WTC11 (cell line): ENCODE measurements at regions not wholly inside any gene's neighbourhood (a gene's known extent, or its start where the extent isn't known, plus 50 kb on each side); places are given as distances from the start of the nearest gene placed in this dataset.

Source experiments
- ATAC-seq: fragments of 200-7000 bp; cut with Tn5 transposase; 2 replicates; pipeline ENCODE4 v1.10.0; 2021; ENCODE audit warnings: mild to moderate bottlenecking, moderate library complexity
- CTCF ChIA-PET: fragments of 300-600 bp; sonication (Branson Sonifier 250); formaldehyde crosslinking; loops from one replicate; lab custom pipeline; 2021; ENCODE audit warnings: antibody characterized with exemption; lab: Charles Lee
- POLR2A ChIA-PET: fragments of 350-600 bp; sonication (Branson Sonifier 250); formaldehyde crosslinking; loops from one replicate; lab custom pipeline; 2021; ENCODE audit warnings: antibody characterized with exemption; lab: Charles Lee
- DNase-seq: peaks from one replicate; pipeline ENCODE4 v3.0.0; 2021; ENCODE audit warnings: low spot score
- H3K27ac Mint-ChIP-seq: 2 replicates; pipeline ENCODE4 v1.8.0; 2021; ENCODE audit warnings: mixed read lengths
- H3K27me3 Mint-ChIP-seq: 2 replicates; pipeline ENCODE4 v1.8.0; 2021; ENCODE audit warnings: low read depth, mild to moderate bottlenecking, moderate library complexity, mixed read lengths
- H3K36me3 Mint-ChIP-seq: 2 replicates; pipeline ENCODE4 v1.8.0; 2021; ENCODE audit warnings: mixed read lengths
- H3K4me1 Mint-ChIP-seq: 2 replicates; pipeline ENCODE4 v1.8.0; 2022; ENCODE audit warnings: mixed read lengths
- H3K4me3 Mint-ChIP-seq: 2 replicates; pipeline ENCODE4 v1.8.0; 2021; ENCODE audit warnings: mild to moderate bottlenecking, moderate library complexity, mixed read lengths
- H3K9me3 Mint-ChIP-seq: 2 replicates; pipeline ENCODE4 v1.8.0; 2021; ENCODE audit warnings: mixed read lengths
- ATF1 ChIP-seq: sonication (generic); formaldehyde crosslinking; IDR thresholded peaks from 2 replicates; pipeline ENCODE4 v1.8.1; 2023; ENCODE audit warnings: mild to moderate bottlenecking, moderate library complexity, missing genetic modification reagents
- ATF2 ChIP-seq: sonication (generic); formaldehyde crosslinking; IDR thresholded peaks from 2 replicates; pipeline ENCODE4 v1.8.1; 2022; ENCODE audit warnings: low read depth, missing genetic modification reagents, borderline replicate concordance
- CBFB ChIP-seq: sonication (generic); formaldehyde crosslinking; IDR thresholded peaks from 2 replicates; pipeline ENCODE4 v1.8.1; 2022; ENCODE audit warnings: mild to moderate bottlenecking, low read depth, missing genetic modification reagents
- CREB1 ChIP-seq: sonication (generic); formaldehyde crosslinking; IDR thresholded peaks from 2 replicates; pipeline ENCODE4 v1.8.0; 2023; ENCODE audit warnings: mild to moderate bottlenecking, missing genetic modification reagents
- E2F1 ChIP-seq: sonication (generic); formaldehyde crosslinking; IDR thresholded peaks from 2 replicates; pipeline ENCODE4 v1.8.0; 2022; ENCODE audit warnings: mild to moderate bottlenecking, missing genetic modification reagents
- E2F5 ChIP-seq: sonication (generic); formaldehyde crosslinking; IDR thresholded peaks from 2 replicates; pipeline ENCODE4 v1.8.1; 2022; ENCODE audit warnings: mild to moderate bottlenecking, moderate library complexity, missing genetic modification reagents
- ETV6 ChIP-seq: sonication (generic); formaldehyde crosslinking; IDR thresholded peaks from 2 replicates; pipeline ENCODE4 v1.8.1; 2022; ENCODE audit warnings: mild to moderate bottlenecking, missing genetic modification reagents
- FOXK1 ChIP-seq: sonication (generic); formaldehyde crosslinking; IDR thresholded peaks from 2 replicates; pipeline ENCODE4 v1.8.0; 2022; ENCODE audit warnings: mild to moderate bottlenecking, moderate library complexity, missing genetic modification reagents
- GRHL2 ChIP-seq: fragments of 250-450 bp; sonication (Bioruptor Pico); IDR thresholded peaks from 2 replicates; pipeline ENCODE4 v1.8.0; 2022; ENCODE audit warnings: mild to moderate bottlenecking, moderate library complexity; ENCODE audit not compliant: insufficient replicate concordance, severe bottlenecking
- NR3C1 ChIP-seq: sonication (generic); formaldehyde crosslinking; conservative IDR thresholded peaks from 2 replicates; pipeline ENCODE4 v1.8.1; 2023; ENCODE audit warnings: low read depth, mild to moderate bottlenecking, missing genetic modification reagents
- PRDM15 ChIP-seq: sonication (generic); formaldehyde crosslinking; IDR thresholded peaks from 2 replicates; pipeline ENCODE4 v1.8.0; 2022; ENCODE audit warnings: missing genetic modification reagents
- RORB ChIP-seq: fragments of 250-450 bp; sonication (Bioruptor Pico); IDR thresholded peaks from 2 replicates; pipeline ENCODE4 v1.9.0; 2021; ENCODE audit warnings: mild to moderate bottlenecking
- SP1 ChIP-seq: sonication (generic); formaldehyde crosslinking; conservative IDR thresholded peaks from 2 replicates; pipeline ENCODE4 v1.8.1; 2022; ENCODE audit warnings: missing genetic modification reagents
- ZNF138 ChIP-seq: sonication (generic); formaldehyde crosslinking; conservative IDR thresholded peaks from 2 replicates; pipeline ENCODE4 v1.8.1; 2022; ENCODE audit warnings: mild to moderate bottlenecking, moderate library complexity, missing genetic modification reagents
- ZNF263 ChIP-seq: sonication (generic); formaldehyde crosslinking; IDR thresholded peaks from 2 replicates; pipeline ENCODE4 v1.8.1; 2022; ENCODE audit warnings: low read depth, mild to moderate bottlenecking, moderate library complexity, missing genetic modification reagents
- ZNF396 ChIP-seq: fragments of 250-450 bp; sonication (Bioruptor Pico); IDR thresholded peaks from 2 replicates; pipeline ENCODE4 v1.8.0; 2021; ENCODE audit warnings: mild to moderate bottlenecking, moderate library complexity, borderline replicate concordance
- ZNF416 ChIP-seq: fragments of 250-450 bp; sonication (Bioruptor Pico); IDR thresholded peaks from 2 replicates; pipeline ENCODE4 v1.9.0; 2021; ENCODE audit warnings: mild to moderate bottlenecking, inconsistent platforms
- ZNF425 ChIP-seq: fragments of 250-450 bp; sonication (Bioruptor Pico); conservative IDR thresholded peaks from 2 replicates; pipeline ENCODE4 v1.9.0; 2021; ENCODE audit warnings: mild to moderate bottlenecking
- ZNF532 ChIP-seq: fragments of 250-450 bp; sonication (Bioruptor Pico); IDR thresholded peaks from 2 replicates; pipeline ENCODE4 v1.9.0; 2021; ENCODE audit warnings: mild to moderate bottlenecking, borderline replicate concordance
- ZNF671 ChIP-seq: fragments of 250-450 bp; sonication (Bioruptor Pico); IDR thresholded peaks from 2 replicates; pipeline ENCODE4 v1.8.0; 2021; ENCODE audit warnings: mild to moderate bottlenecking
- ZSCAN18 ChIP-seq: fragments of 250-450 bp; sonication (Bioruptor Pico); IDR thresholded peaks from 2 replicates; pipeline ENCODE4 v2.1.2; 2022; ENCODE audit warnings: mild to moderate bottlenecking, moderate library complexity

GRCh38 chr1:178580096-178580495, 67.2 kb downstream of the TEX35 start:
- no peak for TF ChIP-seq E2F5 (CRISPR knock-in tag)
- TF ChIP-seq CBFB (CRISPR knock-in tag): no peak
- TF ChIP-seq ATF2 (CRISPR knock-in tag): no peak
- TF ChIP-seq RORB (CRISPR knock-in tag): no peak
- no peak for TF ChIP-seq E2F1
- TF ChIP-seq SP1 (CRISPR knock-in tag): no peak
- no peak for TF ChIP-seq PRDM15 (CRISPR knock-in tag)
- TF ChIP-seq GRHL2: no peak
- no peak for TF ChIP-seq ATF1 (CRISPR knock-in tag)

GRCh38 chr1:178580876-178581275, 68.0 kb downstream of the TEX35 start:
- POLR2A ChIA-PET: interaction anchor here (0.9 to 1.6 kb wide), 2 partner anchors 16 to 25 kb away, joined by 3 to 4 read pairs; no protein-coding TSS in a partner anchor
- H3K9me3 Mint-ChIP-seq: no peaks in the 10 kb centered on the region
- H3K36me3 Mint-ChIP-seq: no peaks in the 10 kb centered on the region
- H3K4me3 Mint-ChIP-seq: no peak overlapping the region
- DNase-seq (no peak), ATAC-seq (no peak)
- CTCF ChIA-PET: interaction anchor here (0.6 to 1.9 kb wide), 19 partner anchors 8 to 549 kb away, joined by 3 to 20 read pairs (median 4); no protein-coding TSS in a partner anchor
- peak overlapping the region; percentile 66 for H3K27ac Mint-ChIP-seq
- peaks cover 67% of the 10 kb centered on the region for H3K4me1 Mint-ChIP-seq
- H3K27me3 Mint-ChIP-seq: peaks cover 5% of the 10 kb centered on the region
- TF ChIP-seq ZSCAN18 (CRISPR knock-in tag): no peak
- no peak for TF ChIP-seq NR3C1
- TF ChIP-seq ZNF671: no peak
- TF ChIP-seq ZNF396: no peak
- TF ChIP-seq ZNF138 (CRISPR knock-in tag): no peak
- no peak for TF ChIP-seq ETV6
- no peak for TF ChIP-seq FOXK1 (CRISPR knock-in tag)
- no peak for TF ChIP-seq ZNF532 (CRISPR knock-in tag)
- TF ChIP-seq ZNF416: no peak
- no peak for TF ChIP-seq ZNF425
- no peak for TF ChIP-seq ZNF263
- no peak for TF ChIP-seq CREB1 (CRISPR knock-in tag)

More at GRCh38 chr1:178580096-178580495, 67.2 kb downstream of the TEX35 start:
- DNase-seq: no peak
- Mint-ChIP-seq H3K4me1 (peaks cover 74% of the 10 kb centered on the region), H3K9me3 (no peaks in the 10 kb centered on the region), H3K27ac (no peak overlapping the region; the same call in 1 of the 2 replicates), H3K36me3 (no peaks in the 10 kb centered on the region), H3K27me3 (peaks cover 5% of the 10 kb centered on the region), H3K4me3 (no peak overlapping the region)
- CTCF ChIA-PET: interaction anchor here (1.7 to 1.9 kb wide), 2 partner anchors 8 to 39 kb away, joined by 7 to 20 read pairs; no protein-coding TSS in a partner anchor
- no peak for ATAC-seq
- POLR2A ChIA-PET: no interaction called here
